ENCODE measurements at regions not wholly inside any gene's neighbourhood (a gene's known extent, or its start where the extent isn't known, plus 50 kb on each side); places are given as distances from the start of the nearest gene placed in this dataset.

DNA sequence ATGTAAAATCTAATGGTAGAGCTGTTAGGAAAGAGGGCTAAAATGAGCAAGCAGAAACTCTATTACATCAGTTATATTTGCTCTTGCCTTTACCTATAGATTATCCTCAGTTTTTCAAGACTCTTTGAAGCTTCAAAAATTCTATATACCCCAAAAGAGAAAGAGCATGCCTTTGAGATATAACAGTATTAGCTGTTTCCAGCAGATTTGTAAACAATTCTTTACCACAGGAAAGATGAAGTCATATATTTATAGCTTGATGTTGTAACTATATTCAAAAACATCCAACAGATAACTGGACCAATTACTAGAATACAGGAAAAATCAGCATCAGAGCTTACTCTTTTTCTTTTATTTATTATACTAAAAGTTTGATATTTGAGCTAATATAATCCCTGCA lies 416.2 kb upstream of the TPK1 start:
- intact Hi-C loops (cut with DNase I; ENCODE audit: low total_unique reads): no loop called here

GRCh38 chr7:145224775-145225174 lies 388.9 kb upstream of the TPK1 start:
- DNase-seq: no peak
- intact Hi-C loops (cut with DNase I; ENCODE audit: low total_unique reads): no loop called here
- Histone ChIP-seq H3K36me3 (no peaks in the 10 kb centered on the region), H3K4me3 (no peak overlapping the region), H3K27ac (no peak overlapping the region), H3K9me3 (no peaks in the 10 kb centered on the region), H3K27me3 (no peaks in the 10 kb centered on the region), H3K4me1 (no peaks in the 10 kb centered on the region)
- TF ChIP-seq POLR2A (IDR thresholded peaks at IDR 0.05): no peak
- TF ChIP-seq, protein P1, sequence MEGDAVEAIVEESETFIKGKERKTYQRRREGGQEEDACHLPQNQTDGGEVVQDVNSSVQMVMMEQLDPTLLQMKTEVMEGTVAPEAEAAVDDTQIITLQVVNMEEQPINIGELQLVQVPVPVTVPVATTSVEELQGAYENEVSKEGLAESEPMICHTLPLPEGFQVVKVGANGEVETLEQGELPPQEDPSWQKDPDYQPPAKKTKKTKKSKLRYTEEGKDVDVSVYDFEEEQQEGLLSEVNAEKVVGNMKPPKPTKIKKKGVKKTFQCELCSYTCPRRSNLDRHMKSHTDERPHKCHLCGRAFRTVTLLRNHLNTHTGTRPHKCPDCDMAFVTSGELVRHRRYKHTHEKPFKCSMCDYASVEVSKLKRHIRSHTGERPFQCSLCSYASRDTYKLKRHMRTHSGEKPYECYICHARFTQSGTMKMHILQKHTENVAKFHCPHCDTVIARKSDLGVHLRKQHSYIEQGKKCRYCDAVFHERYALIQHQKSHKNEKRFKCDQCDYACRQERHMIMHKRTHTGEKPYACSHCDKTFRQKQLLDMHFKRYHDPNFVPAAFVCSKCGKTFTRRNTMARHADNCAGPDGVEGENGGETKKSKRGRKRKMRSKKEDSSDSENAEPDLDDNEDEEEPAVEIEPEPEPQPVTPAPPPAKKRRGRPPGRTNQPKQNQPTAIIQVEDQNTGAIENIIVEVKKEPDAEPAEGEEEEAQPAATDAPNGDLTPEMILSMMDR (IDR thresholded peaks at IDR 0.05): no peak

More for the DNA sequence above, 416.2 kb upstream of the TPK1 start:
- no peak for DNase-seq
- TF ChIP-seq, protein P1 (IDR thresholded peaks at IDR 0.05): no peak
- no peak for TF ChIP-seq POLR2A (IDR thresholded peaks at IDR 0.05)
- Histone ChIP-seq H3K4me3 (no peak overlapping the region), H3K9me3 (no peaks in the 10 kb centered on the region), H3K36me3 (no peaks in the 10 kb centered on the region), H3K27ac (no peak overlapping the region), H3K4me1 (no peaks in the 10 kb centered on the region), H3K27me3 (no peaks in the 10 kb centered on the region)

GRCh38 chr7:145219461-145219860 lies 383.6 kb upstream of the TPK1 start:
- H3K27me3 ChIP-seq: no peaks in the 10 kb centered on the region
- no peaks in the 10 kb centered on the region for H3K4me1 ChIP-seq
- no peak overlapping the region for H3K4me3 ChIP-seq
- DNase-seq: no peak
- no peak overlapping the region for H3K27ac ChIP-seq
- no peaks in the 10 kb centered on the region for H3K9me3 ChIP-seq
- no peak for TF ChIP-seq POLR2A (IDR thresholded peaks at IDR 0.05)
- TF ChIP-seq, protein P1 (IDR thresholded peaks at IDR 0.05): no peak
- intact Hi-C loops (cut with DNase I; ENCODE audit: low total_unique reads): no loop called here
- H3K36me3 ChIP-seq: no peaks in the 10 kb centered on the region

- Histone ChIP-seq H3K9me3 (no peaks in the 10 kb centered on the region), H3K27me3 (no peaks in the 10 kb centered on the region), H3K27ac (no peak overlapping the region), H3K4me3 (no peak overlapping the region), H3K36me3 (no peaks in the 10 kb centered on the region), H3K4me1 (no peaks in the 10 kb centered on the region)
- intact Hi-C loops (cut with DNase I; ENCODE audit: low total_unique reads): no loop called here
- TF ChIP-seq POLR2A (IDR thresholded peaks at IDR 0.05): no peak
- TF ChIP-seq, protein P1 (IDR thresholded peaks at IDR 0.05): no peak
- DNase-seq: no peak
These were observed 381.0 kb upstream of the TPK1 start for GRCh38 chr7:145216866-145217265.

- no peak for DNase-seq
- TF ChIP-seq, protein P1 (IDR thresholded peaks at IDR 0.05): no peak
- no peaks in the 10 kb centered on the region for H3K9me3 ChIP-seq
- H3K27ac ChIP-seq: no peak overlapping the region
- intact Hi-C loops (cut with DNase I; ENCODE audit: low total_unique reads): no loop called here
- no peaks in the 10 kb centered on the region for H3K27me3 ChIP-seq
- no peak overlapping the region for H3K4me3 ChIP-seq
- no peaks in the 10 kb centered on the region for H3K36me3 ChIP-seq
- no peaks in the 10 kb centered on the region for H3K4me1 ChIP-seq
These were observed 376.2 kb upstream of the TPK1 start for GRCh38 chr7:145212050-145212449.
